T47D (cell line): ENCODE measurements at regions not wholly inside any gene's neighbourhood (a gene's known extent, or its start where the extent isn't known, plus 50 kb on each side); places are given as distances from the start of the nearest gene placed in this dataset.
"Not testable (repeated sequence)": the region's sequence is repeated elsewhere in the genome, so short reads cannot be mapped to it uniquely, and the experiment has no call there.

ENCODE experiments used
- DNase-seq, 2 experiments: peaks; one replicate each; pipeline versions ENCODE4 v3.0.0 to v3.0.0-alpha.2; 2011 to 2012; ENCODE audit warnings: low read depth in 1 of 2, low spot score in 1 of 2
- JUND ChIP-seq: IDR thresholded peaks from 2 replicates; pipeline ENCODE4 v1.6.1; 2012; ENCODE audit warnings: low read depth
- in situ Hi-C: cut with HindIII; loops from 2 replicates; pipeline ENCODE4 v1.10.0; 2016; ENCODE audit warnings: low sequenced_read_pairs, low pct_unique_long_range_greater_than_20kb

DNA sequence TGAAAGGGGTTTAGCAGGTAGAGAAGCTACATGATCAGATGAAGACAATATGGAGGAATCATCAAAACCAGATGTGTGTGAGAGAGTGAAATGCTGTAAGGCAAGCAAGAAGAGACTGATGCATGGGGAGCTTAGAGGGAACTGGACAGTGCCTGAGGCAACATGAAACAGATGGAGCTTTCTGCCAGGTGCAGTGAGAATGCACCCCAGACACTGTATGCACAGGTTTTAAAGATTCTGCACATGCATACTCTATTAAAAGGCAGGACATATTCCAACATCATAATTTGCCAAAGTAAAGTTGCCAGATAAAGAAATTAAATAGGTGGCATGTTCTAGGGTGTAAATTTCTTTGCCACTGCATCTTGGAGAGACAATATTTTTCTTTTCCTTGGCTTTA, 200.1 kb downstream of the AMY1C start:
- in situ Hi-C loops: no loop called here
- TF ChIP-seq JUND: no peak
- DNase-seq: no peak

DNA sequence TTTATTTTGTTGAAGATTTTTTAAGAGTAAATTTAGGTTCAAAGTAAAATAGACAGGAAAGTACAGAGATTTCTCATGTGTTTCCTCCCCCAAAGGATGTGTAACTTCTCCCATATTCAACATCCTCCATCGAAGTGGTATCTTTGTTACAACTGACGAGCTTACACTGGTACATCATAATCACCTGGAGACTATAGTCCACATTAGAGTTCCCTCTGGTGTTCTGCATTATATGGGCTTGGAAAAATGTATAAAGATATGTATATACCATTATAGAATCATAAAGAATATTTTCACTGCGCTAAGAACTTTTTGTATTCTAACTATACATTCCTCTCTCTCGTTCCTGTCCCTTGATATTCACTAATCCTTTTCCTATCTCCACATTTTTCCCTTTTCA, 203.7 kb downstream of the AMY1C start:
- in situ Hi-C loops: no loop called here
- no peak for DNase-seq
- no peak for TF ChIP-seq JUND

DNA sequence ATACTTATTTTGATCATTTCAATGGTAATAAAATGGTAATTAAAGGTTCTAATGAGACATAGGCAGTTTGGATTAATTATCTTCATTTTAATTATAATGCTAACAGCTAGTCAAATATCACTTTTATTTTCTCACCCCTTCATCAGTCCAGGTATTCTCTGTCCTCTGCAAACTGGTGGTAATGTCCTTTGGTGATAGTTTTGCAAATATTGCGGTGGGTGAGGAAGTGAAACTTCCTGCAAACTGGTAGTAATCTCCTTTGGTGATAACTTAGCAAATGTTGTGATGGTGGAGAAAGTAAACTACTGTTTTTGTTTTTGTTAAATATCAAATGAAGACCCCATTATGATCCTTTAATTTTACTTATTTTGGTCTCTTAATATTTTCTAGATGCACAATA, 209.0 kb downstream of the AMY1C start:
- TF ChIP-seq JUND: no peak
- in situ Hi-C loops: no loop called here
- no peak for DNase-seq

DNA sequence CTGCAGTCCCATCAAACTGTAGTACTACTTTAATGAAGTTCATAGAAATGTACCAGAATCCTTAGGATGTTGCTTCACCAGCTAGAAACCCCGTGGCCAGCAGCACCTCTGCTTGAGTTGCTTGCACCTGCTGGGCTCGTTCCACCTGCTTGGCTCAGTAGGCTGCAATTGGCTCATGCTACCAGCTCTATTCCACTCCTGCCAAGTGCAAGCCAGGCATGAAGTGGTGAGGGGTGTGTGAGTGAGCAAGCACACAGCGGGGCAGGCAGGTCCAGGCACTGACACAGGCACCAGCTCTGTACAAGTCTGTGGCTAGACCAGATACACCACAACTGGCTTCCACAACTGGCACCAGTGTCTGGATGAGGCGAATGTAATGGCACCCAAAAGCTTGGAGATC, 209.9 kb downstream of the AMY1C start:
- no peak for TF ChIP-seq JUND
- in situ Hi-C loops: no loop called here
- no peak for DNase-seq

DNA sequence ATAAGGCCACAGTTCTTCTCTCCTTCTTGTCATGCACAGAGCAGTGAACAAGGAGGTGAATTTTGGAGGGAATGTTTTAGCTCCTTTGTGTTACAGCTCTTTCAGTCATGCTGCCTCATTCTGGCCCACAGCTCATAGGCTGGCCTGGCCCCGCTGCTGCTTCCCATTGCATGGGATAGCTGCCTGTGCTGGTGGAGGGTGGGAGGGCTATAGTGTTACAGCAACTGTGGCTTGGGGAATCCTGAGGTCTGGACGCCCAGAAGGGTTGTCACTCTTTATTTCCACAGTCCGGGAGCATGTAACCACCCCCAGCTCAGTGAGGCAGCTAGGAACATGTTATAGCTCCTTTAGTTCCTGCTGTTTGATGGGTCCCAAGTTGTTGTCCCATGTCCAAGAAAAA, 210.3 kb downstream of the AMY1C start:
- in situ Hi-C loops: no loop called here
- TF ChIP-seq JUND: no peak
- no peak for DNase-seq

DNA sequence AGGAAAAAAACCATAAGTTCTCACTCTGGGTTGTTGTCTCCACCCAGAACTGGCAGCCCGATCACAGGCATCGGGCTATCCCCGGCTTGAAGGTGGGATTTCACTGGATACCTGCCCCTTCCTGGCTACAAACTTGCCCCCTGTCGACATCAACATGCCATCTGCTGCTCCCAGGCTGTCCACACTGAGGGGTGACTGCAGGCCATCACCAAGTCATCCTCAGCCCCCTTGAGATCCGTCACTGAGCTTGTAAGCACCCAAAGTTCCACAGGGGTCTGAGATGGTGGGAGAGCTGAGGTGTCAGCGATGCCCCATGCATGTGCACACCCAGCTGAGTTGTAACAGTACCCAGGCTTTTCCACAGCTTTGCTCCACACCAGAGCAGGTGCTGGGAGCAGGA, 211.0 kb downstream of the AMY1C start:
- DNase-seq: no peak
- no peak for TF ChIP-seq JUND
- in situ Hi-C loops: no loop called here

DNA sequence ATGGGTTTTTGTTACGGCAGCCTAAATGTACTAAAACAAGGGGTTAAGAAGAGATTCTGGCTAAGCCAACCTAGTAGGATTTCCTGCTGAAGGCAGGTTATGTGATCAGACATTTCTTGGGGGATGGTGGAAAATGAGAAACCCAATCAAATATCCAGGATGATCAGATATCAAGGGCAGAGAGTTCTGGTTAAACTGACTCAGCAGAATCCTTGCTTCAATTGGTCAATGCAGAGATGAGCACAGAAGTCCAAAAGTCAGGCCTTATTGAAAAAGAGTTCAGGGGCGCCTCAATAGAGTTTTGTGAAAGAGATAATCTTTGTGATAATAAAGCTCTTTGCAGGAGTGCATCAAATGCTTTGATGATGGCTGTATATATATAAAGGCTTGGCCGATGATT, 237.1 kb downstream of the AMY1C start:
- TF ChIP-seq JUND: no peak

DNA sequence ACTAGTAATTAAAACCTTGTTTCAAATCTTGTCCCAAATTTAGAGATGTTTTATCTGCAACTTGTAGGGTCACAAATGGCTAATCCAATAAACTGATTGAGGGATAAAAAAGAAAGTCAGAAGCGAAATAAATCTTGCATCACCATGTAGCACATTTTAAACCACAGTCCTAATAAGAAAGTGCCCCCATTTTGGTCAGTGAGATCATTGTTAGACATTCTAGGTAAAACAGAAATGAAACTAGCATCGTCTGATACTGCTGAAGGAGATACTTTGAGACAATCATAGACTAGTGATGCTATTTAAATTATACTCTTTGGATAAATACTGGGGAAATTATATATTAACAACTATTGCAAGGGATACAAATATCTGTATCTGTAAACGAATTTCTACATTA, 247.9 kb downstream of the AMY1C start:
- no peak for TF ChIP-seq JUND
- in situ Hi-C loops: no loop called here

More for the DNA sequence above, 237.1 kb downstream of the AMY1C start:
- DNase-seq: no peak
- in situ Hi-C loops: no loop called here

DNA sequence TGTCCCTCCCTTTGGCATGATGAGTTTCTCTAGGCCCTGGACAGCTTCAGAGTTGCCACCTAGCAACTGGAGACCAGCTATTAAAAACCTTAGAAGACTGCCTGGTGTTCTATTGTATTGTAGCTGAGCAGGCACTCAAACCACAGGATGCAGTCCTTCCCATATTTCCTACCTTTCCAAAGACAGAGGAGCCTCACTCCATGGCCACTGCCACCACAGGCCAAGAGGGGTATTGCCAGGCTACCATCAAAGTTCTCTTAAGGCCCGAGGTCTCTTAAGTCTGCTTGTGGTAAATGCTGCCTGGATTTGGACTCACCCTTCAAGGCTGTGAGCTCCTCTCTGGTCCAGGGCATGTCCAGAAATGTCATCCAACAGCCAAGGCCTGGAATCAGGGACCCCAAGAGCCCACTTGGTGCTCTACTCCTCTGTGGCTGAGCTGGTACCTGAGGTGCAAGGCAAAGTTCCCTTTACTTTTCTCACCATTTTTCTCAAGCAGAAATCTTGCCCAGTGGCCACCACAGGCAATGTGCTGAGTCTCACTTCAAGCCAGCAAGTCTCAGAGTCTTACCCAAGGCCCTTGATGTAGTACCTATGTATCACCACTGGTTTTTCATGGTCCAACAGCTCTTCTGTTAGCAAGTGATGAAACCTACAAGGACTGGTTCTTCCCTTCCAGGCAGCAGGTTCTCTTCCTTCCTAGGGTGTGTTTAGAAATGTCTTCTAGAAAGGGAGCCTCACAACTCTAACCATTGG, 269.4 kb downstream of the AMY1C start:
- TF ChIP-seq JUND: no peak
- DNase-seq: no peak
- in situ Hi-C loops: no loop called here

More for the DNA sequence above, 247.9 kb downstream of the AMY1C start:
- no peak for DNase-seq

DNA sequence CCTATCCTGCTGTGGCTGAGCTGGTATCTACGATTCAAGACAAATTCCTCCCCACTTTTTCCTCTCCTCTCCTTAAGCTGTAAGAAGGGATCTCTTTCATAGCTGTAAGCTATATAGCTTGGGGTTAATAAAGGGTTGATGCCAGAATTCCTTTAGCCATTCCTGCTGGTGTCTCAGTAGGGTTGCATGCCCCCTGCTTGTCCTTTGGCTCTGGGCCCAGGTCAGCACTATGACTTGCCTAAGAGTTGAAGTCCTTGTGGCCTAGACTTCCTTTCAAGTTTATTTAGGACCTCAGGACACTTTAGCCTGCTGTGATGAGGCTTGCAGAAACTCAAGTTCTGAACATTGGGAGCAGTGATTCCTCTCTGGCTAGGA, 270.0 kb downstream of the AMY1C start:
- DNase-seq: no peak
- in situ Hi-C loops: no loop called here
- TF ChIP-seq JUND: no peak

DNA sequence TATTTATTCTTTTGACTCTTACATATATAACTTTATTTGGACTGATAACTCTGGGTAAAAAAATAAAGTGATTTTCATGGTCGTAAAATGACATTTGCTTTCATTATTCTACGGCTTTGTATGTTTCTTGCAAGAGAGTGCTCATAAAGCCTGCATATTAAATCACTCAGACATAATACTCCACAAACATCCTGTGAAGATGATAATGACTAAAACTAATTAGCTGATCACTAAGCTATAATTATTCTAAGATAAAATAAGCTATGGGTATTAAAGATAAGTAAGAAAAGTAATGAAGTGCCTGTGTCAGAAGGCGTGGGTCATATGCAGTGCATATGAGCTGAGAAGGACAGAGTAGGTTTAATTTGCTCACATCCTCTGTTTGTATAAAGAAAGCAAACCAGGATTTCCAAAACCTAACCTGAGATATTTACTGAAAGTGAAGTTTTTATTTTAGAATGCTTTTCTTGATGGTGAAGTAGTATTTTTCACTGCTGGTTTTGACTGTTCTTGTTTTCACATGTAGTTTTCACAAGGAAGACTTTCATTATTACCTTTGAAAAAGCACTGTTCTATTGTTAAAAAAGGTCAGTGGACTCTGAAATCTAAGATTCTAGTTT, 278.8 kb downstream of the AMY1C start:
- TF ChIP-seq JUND: no peak
- in situ Hi-C loops: no loop called here
- no peak for DNase-seq

DNA sequence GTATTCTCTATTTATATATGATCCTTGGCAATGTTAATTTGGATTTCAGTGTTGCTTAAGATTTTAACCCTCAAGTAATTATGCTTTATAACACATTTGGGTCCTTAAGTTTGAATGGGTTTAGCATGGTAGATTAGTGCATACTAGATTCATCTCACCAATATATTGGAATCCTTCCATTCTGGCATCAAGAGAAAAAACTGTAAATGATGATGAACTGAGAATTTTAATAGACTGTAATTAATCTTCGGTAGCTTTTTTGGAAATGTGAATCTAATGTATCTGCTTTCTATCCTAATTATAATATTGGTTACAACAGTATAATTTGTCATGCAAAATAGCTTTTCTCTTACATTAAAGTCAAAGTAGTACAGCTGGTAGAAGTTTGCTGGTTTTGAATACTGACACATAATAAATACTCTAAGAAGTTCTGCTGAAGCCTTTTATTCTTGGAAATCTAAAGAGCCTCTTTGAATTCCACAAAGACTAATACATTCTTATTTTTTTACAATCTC, 279.8 kb downstream of the AMY1C start:
- DNase-seq: no peak
- in situ Hi-C loops: no loop called here

DNA sequence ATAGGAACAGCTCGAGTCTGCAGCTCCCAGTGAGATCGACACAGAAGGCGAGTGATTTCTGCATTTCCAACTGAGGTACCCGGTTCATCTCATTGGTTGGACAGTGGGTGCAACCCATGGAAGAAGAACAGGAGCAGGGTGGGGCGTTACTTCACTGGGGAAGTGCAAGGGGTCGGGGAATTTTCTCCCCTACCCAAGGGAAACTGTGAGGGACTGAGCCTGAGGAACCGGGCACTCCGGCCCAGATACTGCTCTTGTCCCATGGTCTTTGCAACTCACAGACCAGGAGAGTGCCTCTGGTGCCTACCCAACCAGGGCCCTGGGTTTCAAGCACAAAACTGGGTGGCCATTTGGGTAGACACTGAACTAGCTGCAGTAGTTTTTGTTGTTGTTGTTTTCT, 307.1 kb downstream of the AMY1C start:
- in situ Hi-C loops: no loop called here
- DNase-seq: no peak
- TF ChIP-seq JUND: no peak

More for the DNA sequence above, 279.8 kb downstream of the AMY1C start:
- no peak for TF ChIP-seq JUND

DNA sequence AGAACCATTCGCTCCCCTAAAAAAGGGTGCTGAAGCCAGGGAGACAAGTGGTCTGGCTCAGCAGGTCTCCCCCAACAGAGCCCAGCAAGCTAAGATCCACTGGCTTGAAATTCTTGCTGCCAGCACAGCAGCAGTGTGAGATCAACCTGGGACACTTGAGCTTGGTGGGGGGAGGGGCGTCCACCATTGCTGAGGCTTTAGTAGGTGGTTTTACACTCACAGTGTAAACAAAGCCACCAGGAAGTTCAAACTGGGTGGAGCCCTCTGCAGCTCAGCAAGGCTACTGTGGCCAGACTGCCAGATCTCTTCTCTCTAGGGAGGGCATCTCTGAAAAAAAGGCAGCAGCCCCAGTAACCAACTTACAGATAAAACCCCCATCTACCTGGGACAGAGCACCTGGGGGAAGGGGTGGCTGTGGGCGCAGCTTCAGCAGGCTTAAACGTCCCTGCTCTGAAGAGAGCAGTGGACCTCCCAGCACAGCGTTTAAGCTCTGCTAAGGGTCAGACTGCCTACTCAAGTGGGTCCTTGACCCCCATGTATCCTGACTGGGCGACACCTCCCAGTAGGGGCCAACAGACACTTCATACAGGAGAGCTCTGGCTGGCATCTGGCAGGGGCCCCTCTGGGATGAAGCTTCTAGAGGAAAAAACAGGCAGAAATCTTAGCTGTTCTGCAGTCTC, 307.7 kb downstream of the AMY1C start:
- peak in 1 of 2 experiments; percentile 54 for DNase-seq
- in situ Hi-C loops: not testable (repeated sequence)

DNA sequence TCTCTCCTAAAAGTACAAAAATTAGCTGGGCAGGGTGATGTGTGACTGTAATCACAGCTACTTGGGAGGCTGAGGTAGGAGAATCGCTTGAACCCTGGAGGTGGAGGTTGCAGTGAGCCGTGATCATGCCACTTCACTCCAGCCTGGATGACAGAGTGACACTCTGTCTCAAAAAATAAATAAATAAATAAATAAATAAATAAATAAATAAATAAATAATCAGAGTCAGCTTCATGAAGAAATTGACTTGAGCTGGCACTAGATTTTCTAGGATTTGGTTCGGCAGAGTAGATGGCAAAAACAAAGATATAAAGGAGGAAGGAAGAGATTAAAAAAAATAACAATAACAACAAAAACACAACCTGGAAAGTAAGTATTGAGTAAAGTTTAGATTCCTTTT, 311.9 kb downstream of the AMY1C start:
- DNase-seq, in situ Hi-C loops: not testable (repeated sequence)
